DND-41 (cell line): ENCODE measurements at regions not wholly inside any gene's neighbourhood (a gene's known extent, or its start where the extent isn't known, plus 50 kb on each side); places are given as distances from the start of the nearest gene placed in this dataset.

Source experiments
- ATAC-seq: fragments of 200-7000 bp; cut with Tn5 transposase; 3 replicates; pipeline ENCODE4 v1.9.1; 2021; ENCODE audit warnings: low read depth; ENCODE audit not compliant: insufficient read depth
- DNase-seq: peaks from one replicate; pipeline ENCODE4 v3.0.0-alpha.2; 2020
- H2AFZ ChIP-seq: 2 replicates; pipeline ENCODE4 v1.6.0; 2012; ENCODE audit warnings: low read depth, low read length
- H3K27ac ChIP-seq: 2 replicates; pipeline ENCODE4 v1.5.1; 2012; ENCODE audit warnings: low read length, inconsistent platforms
- H3K27me3 ChIP-seq: fragments of 200-600 bp; sonication (generic); 2 replicates; pipeline ENCODE4 v1.6.0; 2012; ENCODE audit warnings: low read length, mild to moderate bottlenecking, inconsistent platforms; ENCODE audit not compliant: insufficient read depth, poor library complexity
- H3K36me3 ChIP-seq: 2 replicates; pipeline ENCODE4 v1.5.1; 2012; ENCODE audit warnings: low read length, inconsistent platforms; ENCODE audit not compliant: insufficient read depth
- H3K4me1 ChIP-seq: 2 replicates; pipeline ENCODE4 v1.5.1; 2012; ENCODE audit warnings: mild to moderate bottlenecking, low read length; ENCODE audit not compliant: insufficient read depth
- H3K4me2 ChIP-seq: 2 replicates; pipeline ENCODE4 v1.6.0; 2012; ENCODE audit warnings: mild to moderate bottlenecking, moderate library complexity, low read length, inconsistent platforms; ENCODE audit not compliant: insufficient read depth
- H3K4me3 ChIP-seq, 2 experiments: fragments of 200-600 bp in 1 of 2; shearing (Covaris generic) in 1 of 2; 2 replicates each; pipeline ENCODE4 v1.5.1; 2012 to 2016; ENCODE audit warnings: inconsistent platforms in 2 of 2, low read length in 2 of 2, mild to moderate bottlenecking in 2 of 2, low read depth in 1 of 2, moderate library complexity in 1 of 2
- H3K79me2 ChIP-seq: 2 replicates; pipeline ENCODE4 v1.6.0; 2012; ENCODE audit warnings: low read length, inconsistent platforms; ENCODE audit not compliant: insufficient read depth
- H3K9ac ChIP-seq: 2 replicates; pipeline ENCODE4 v1.6.0; 2012; ENCODE audit warnings: low read depth, mild to moderate bottlenecking, inconsistent platforms, low read length, moderate library complexity
- H3K9me3 ChIP-seq: 2 replicates; pipeline ENCODE4 v1.5.1; 2012; ENCODE audit warnings: low read length, moderate library complexity, mild to moderate bottlenecking, inconsistent platforms; ENCODE audit not compliant: insufficient read depth, severe bottlenecking
- H4K20me1 ChIP-seq: 2 replicates; pipeline ENCODE4 v1.6.0; 2012; ENCODE audit warnings: low read length; ENCODE audit not compliant: insufficient read depth
- CTCF ChIP-seq: IDR thresholded peaks from 2 replicates; pipeline ENCODE4 v1.5.1; 2012; ENCODE audit warnings: borderline replicate concordance, low read length, moderate library complexity, mild to moderate bottlenecking; ENCODE audit not compliant: poor library complexity, severe bottlenecking; ENCODE audit errors: extremely low read depth
- EZH2 ChIP-seq: IDR thresholded peaks from 3 replicates; pipeline ENCODE4 v1.6.1; 2012; ENCODE audit warnings: borderline replicate concordance, low read depth, mild to moderate bottlenecking, moderate library complexity, low read length, inconsistent platforms; ENCODE audit not compliant: severe bottlenecking

- Histone ChIP-seq H3K9me3 (no peaks in the 10 kb centered on the region), H3K4me3 (0 out of 4 replicates have a peak overlapping the region, but pooled peaks of 1 of the 2 experiments have one; percentile 11), H3K9ac (peak overlapping the region; percentile 61), H2AFZ (peak overlapping the region; percentile 50; the same call in 1 of the 2 replicates), H3K36me3 (no peaks in the 10 kb centered on the region), H3K27me3 (no peaks in the 10 kb centered on the region), H3K27ac (peak overlapping the region; percentile 93), H3K4me1 (peaks cover 63% of the 10 kb centered on the region), H3K4me2 (peak overlapping the region; percentile 43), H3K79me2 (no peaks in the 10 kb centered on the region), H4K20me1 (no peaks in the 10 kb centered on the region)
- ATAC-seq (peak; percentile 44; the same call in 1 of the 3 replicates), DNase-seq (peak; percentile 50)
- no peak for TF ChIP-seq EZH2
- no peak for TF ChIP-seq CTCF
Measured at GRCh38 chr19:21612403-21612872, 107.0 kb downstream of the ZNF429 start.

- Histone ChIP-seq H3K27me3 (no peaks in the 10 kb centered on the region), H3K4me3 (peak overlapping the region in 1 of 2 experiments; percentile 21; a peak in 2 of 4 replicates), H2AFZ (peak overlapping the region; percentile 21; the same call in 1 of the 2 replicates), H3K36me3 (no peaks in the 10 kb centered on the region), H3K9ac (peak overlapping the region; percentile 61), H3K27ac (peak overlapping the region; percentile 93), H4K20me1 (no peaks in the 10 kb centered on the region), H3K4me2 (peak overlapping the region; percentile 43), H3K9me3 (no peaks in the 10 kb centered on the region), H3K79me2 (no peaks in the 10 kb centered on the region), H3K4me1 (peaks cover 64% of the 10 kb centered on the region)
- peak; percentile 56 for ATAC-seq
- no peak for DNase-seq
- no peak for TF ChIP-seq CTCF
Measured at GRCh38 chr19:21611659-21612402, 106.4 kb downstream of the ZNF429 start.

- peaks cover 67% of the 10 kb centered on the region for H3K4me1 ChIP-seq
- H3K4me2 ChIP-seq = peak overlapping the region; percentile 9
- H3K9ac ChIP-seq = peak overlapping the region; percentile 61
- no peak for ATAC-seq
- H4K20me1 ChIP-seq = no peaks in the 10 kb centered on the region
- TF ChIP-seq CTCF = no peak
- no peak for TF ChIP-seq EZH2
- no peaks in the 10 kb centered on the region for H3K9me3 ChIP-seq
- peak overlapping the region; percentile 93 for H3K27ac ChIP-seq
- no peak for DNase-seq
- H3K36me3 ChIP-seq = no peaks in the 10 kb centered on the region
- H3K4me3 ChIP-seq = 0 out of 4 replicates have a peak overlapping the region, but pooled peaks of 1 of the 2 experiments have one; percentile 4
- no peaks in the 10 kb centered on the region for H3K27me3 ChIP-seq
- no peaks in the 10 kb centered on the region for H3K79me2 ChIP-seq
- no peak overlapping the region; the same call in 1 of the 2 replicates for H2AFZ ChIP-seq
Measured at GRCh38 chr19:21610787-21611186, 105.4 kb downstream of the ZNF429 start.
